ENCODE measurements at regions not wholly inside any gene's neighbourhood (a gene's known extent, or its start where the extent isn't known, plus 50 kb on each side); places are given as distances from the start of the nearest gene placed in this dataset.
"Not testable (repeated sequence)": the region's sequence is repeated elsewhere in the genome, so short reads cannot be mapped to it uniquely, and the experiment has no call there.

- FAIRE-seq (no peak), DNase-seq (ENCODE audit: insufficient read length) (no peak)
- TF ChIP-seq POLR2AphosphoS5 (IDR thresholded peaks at IDR 0.05; ENCODE audit: low read depth, low read length), result no peak
- TF ChIP-seq TAF1 (IDR thresholded peaks at IDR 0.05; ENCODE audit: borderline replicate concordance, low read depth, low read length), result no peak
- no peak for TF ChIP-seq POLR2A (IDR thresholded peaks at IDR 0.05; ENCODE audit: low read depth, low read length)
Observed at GRCh38 chr4:29085748-29086147, 1634.4 kb upstream of the PCDH7 start.

- FAIRE-seq (no peak), DNase-seq (ENCODE audit: insufficient read length) (no peak)
- TF ChIP-seq POLR2AphosphoS5 (IDR thresholded peaks at IDR 0.05; ENCODE audit: low read depth, low read length), result no peak
- no peak for TF ChIP-seq POLR2A (IDR thresholded peaks at IDR 0.05; ENCODE audit: low read depth, low read length)
- TF ChIP-seq TAF1 (IDR thresholded peaks at IDR 0.05; ENCODE audit: borderline replicate concordance, low read depth, low read length), result no peak
Observed at GRCh38 chr4:29104694-29105093, 1615.5 kb upstream of the PCDH7 start.

- TF ChIP-seq POLR2A (IDR thresholded peaks at IDR 0.05; ENCODE audit: low read depth, low read length), result no peak
- TF ChIP-seq POLR2AphosphoS5 (IDR thresholded peaks at IDR 0.05; ENCODE audit: low read depth, low read length), result no peak
- no peak for TF ChIP-seq TAF1 (IDR thresholded peaks at IDR 0.05; ENCODE audit: borderline replicate concordance, low read depth, low read length)
- DNase-seq (ENCODE audit: insufficient read length) (no peak), FAIRE-seq (no peak)
Observed at GRCh38 chr4:29113960-29114359, 1606.2 kb upstream of the PCDH7 start.

DNA sequence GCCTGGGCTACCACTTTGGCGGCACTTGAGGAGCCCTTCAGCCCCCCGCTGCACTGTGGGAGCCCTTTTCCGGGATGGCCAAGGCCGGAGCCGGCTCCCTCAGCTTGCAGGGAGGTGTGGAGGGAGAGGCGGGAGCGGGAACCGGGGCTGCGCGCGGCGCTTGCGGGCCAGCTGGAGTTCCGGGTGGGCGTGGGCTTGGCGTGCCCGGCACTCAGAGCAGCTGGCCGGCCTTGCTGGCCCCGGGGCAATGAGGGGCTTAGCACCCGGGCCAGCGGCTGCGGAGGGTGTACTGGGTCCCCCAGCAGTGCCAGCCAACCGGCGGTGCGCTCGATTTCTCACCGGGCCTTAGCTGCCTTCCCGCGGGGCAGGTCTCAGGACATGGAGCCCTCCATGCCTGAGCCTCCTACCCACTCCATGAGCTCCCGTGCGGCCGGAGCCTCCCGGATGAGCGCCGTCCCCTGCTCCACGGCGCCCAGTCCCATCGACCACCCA, 1602.9 kb upstream of the PCDH7 start:
- FAIRE-seq; DNase-seq (ENCODE audit: insufficient read length): not testable (repeated sequence)

- TF ChIP-seq POLR2A (IDR thresholded peaks at IDR 0.05; ENCODE audit: low read depth, low read length), result no peak
- TF ChIP-seq TAF1 (IDR thresholded peaks at IDR 0.05; ENCODE audit: borderline replicate concordance, low read depth, low read length), result no peak
- no peak for TF ChIP-seq POLR2AphosphoS5 (IDR thresholded peaks at IDR 0.05; ENCODE audit: low read depth, low read length)
- FAIRE-seq, result no peak
Observed at GRCh38 chr4:29121586-29121985, 1598.6 kb upstream of the PCDH7 start.

GRCh38 chr4:29128810-29129209, 1591.4 kb upstream of the PCDH7 start:
- TF ChIP-seq TAF1 (IDR thresholded peaks at IDR 0.05; ENCODE audit: borderline replicate concordance, low read depth, low read length) (no peak), POLR2A (IDR thresholded peaks at IDR 0.05; ENCODE audit: low read depth, low read length) (no peak), POLR2AphosphoS5 (IDR thresholded peaks at IDR 0.05; ENCODE audit: low read depth, low read length) (no peak)
- no peak for DNase-seq (ENCODE audit: insufficient read length)
- FAIRE-seq, result no peak

More at GRCh38 chr4:29121586-29121985, 1598.6 kb upstream of the PCDH7 start:
- no peak for DNase-seq (ENCODE audit: insufficient read length)

- no peak for DNase-seq (ENCODE audit: insufficient read length)
- no peak for FAIRE-seq
- TF ChIP-seq POLR2A (IDR thresholded peaks at IDR 0.05; ENCODE audit: low read depth, low read length) (no peak), POLR2AphosphoS5 (IDR thresholded peaks at IDR 0.05; ENCODE audit: low read depth, low read length) (no peak), TAF1 (IDR thresholded peaks at IDR 0.05; ENCODE audit: borderline replicate concordance, low read depth, low read length) (no peak)
Observed at GRCh38 chr4:29131304-29131703, 1588.9 kb upstream of the PCDH7 start.

DNA sequence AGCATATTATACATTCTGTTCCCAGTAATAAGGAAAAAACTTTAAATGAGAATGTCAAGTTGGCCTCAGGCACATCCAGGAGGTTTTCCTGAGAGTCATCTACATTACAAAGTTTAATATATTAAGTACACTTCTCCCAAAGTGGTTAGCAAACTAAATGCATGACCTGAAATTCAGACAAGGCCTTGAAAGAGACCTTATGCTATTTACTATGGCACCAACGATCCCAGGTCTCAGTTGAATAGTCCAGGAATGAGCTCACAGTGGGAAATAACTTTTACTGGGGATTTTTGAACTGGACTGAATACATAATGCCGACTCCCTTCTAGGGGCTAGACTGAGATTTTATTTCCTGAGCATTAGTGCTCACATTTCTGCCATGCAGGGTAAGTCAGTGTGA, 1577.5 kb upstream of the PCDH7 start:
- FAIRE-seq, result no peak
- no peak for TF ChIP-seq TAF1 (IDR thresholded peaks at IDR 0.05; ENCODE audit: borderline replicate concordance, low read depth, low read length)
- no peak for TF ChIP-seq POLR2A (IDR thresholded peaks at IDR 0.05; ENCODE audit: low read depth, low read length)
- TF ChIP-seq POLR2AphosphoS5 (IDR thresholded peaks at IDR 0.05; ENCODE audit: low read depth, low read length), result no peak
- no peak for DNase-seq (ENCODE audit: insufficient read length)

DNA sequence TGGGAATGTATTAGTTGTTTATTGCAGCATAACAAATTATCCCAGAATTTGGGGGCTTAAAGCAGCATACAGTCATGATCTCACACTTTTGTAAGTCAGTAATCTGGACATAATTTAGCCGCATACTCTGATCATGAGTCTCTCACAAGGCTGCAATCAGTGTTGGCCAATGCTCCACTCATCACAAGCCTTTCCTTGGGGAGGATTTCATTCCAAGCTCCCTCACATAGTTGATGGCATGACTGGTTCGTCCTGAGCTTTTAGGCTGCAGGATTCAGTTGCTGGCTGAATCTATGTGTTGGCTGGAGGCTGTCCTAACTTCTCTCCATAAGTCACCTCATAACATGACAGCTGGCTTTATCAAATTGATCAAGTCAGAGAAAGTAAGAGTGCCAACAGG, 1568.6 kb upstream of the PCDH7 start:
- no peak for TF ChIP-seq TAF1 (IDR thresholded peaks at IDR 0.05; ENCODE audit: borderline replicate concordance, low read depth, low read length)
- no peak for TF ChIP-seq POLR2A (IDR thresholded peaks at IDR 0.05; ENCODE audit: low read depth, low read length)
- no peak for TF ChIP-seq POLR2AphosphoS5 (IDR thresholded peaks at IDR 0.05; ENCODE audit: low read depth, low read length)
- FAIRE-seq (no peak), DNase-seq (ENCODE audit: insufficient read length) (no peak)

DNA sequence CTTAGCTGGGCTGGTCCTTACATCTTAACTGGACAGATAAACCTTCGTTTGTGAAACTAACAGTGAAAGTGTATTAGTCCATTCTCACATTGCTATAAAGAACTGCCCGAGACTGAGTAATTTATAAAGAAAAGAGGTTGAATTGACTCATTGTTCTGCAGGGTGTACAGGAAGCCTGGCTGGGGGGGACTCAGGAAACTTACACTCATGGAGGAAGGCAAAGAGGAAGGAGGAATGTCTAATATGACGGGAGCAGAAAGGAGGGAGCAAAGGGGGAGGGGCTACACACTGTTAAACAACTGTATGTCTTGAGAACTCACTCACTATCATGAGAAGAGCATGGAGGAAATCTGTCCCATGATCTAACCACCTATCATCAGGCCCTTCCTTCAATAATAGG, 1566.5 kb upstream of the PCDH7 start:
- TF ChIP-seq POLR2AphosphoS5 (IDR thresholded peaks at IDR 0.05; ENCODE audit: low read depth, low read length) (no peak), POLR2A (IDR thresholded peaks at IDR 0.05; ENCODE audit: low read depth, low read length) (no peak), TAF1 (IDR thresholded peaks at IDR 0.05; ENCODE audit: borderline replicate concordance, low read depth, low read length) (no peak)
- no peak for FAIRE-seq
- no peak for DNase-seq (ENCODE audit: insufficient read length)

GRCh38 chr4:29175291-29175690, 1544.9 kb upstream of the PCDH7 start:
- TF ChIP-seq TAF1 (IDR thresholded peaks at IDR 0.05; ENCODE audit: borderline replicate concordance, low read depth, low read length), result no peak
- FAIRE-seq, result no peak
- no peak for DNase-seq (ENCODE audit: insufficient read length)

DNA sequence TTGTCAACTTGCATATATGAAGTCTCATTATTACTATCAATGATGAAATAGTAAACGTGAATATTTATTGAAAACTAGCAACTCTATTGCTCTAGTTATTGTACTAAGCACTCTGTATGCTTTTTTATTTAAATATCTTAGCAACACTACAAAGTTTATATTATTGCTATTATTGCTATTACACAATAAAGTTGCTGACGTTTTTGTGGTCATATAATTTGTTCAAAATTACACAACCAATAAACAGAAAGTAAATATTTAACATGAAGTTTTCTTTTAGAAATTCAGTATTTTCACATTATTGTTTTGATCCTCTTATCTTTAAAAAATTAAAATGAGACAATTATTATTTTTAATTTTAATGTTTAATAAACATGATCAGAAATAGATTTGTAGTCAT, 1521.1 kb upstream of the PCDH7 start:
- DNase-seq (ENCODE audit: insufficient read length) (no peak), FAIRE-seq (no peak)
- TF ChIP-seq TAF1 (IDR thresholded peaks at IDR 0.05; ENCODE audit: borderline replicate concordance, low read depth, low read length) (no peak), POLR2A (IDR thresholded peaks at IDR 0.05; ENCODE audit: low read depth, low read length) (no peak)

DNA sequence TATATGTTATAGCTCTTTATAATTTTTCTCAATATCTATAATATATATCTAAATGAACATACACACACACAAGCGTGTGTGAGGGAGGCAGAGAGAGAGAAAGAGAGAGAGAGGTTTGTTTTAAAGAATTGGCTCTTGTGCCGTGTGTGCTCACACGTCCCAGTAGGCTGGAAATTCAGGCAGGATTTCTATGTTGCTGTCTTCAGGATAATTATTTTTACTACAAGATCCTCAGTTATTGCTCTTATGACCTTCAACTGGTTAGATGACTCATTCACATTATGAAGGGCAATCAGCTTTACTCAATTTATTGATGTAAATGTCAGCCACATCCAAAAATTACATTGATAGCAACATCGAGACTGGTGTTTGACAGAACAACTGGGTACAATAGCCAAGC, 1520.7 kb upstream of the PCDH7 start:
- TF ChIP-seq TAF1 (IDR thresholded peaks at IDR 0.05; ENCODE audit: borderline replicate concordance, low read depth, low read length) (no peak), POLR2AphosphoS5 (IDR thresholded peaks at IDR 0.05; ENCODE audit: low read depth, low read length) (no peak), POLR2A (IDR thresholded peaks at IDR 0.05; ENCODE audit: low read depth, low read length) (no peak)
- no peak for DNase-seq (ENCODE audit: insufficient read length)
- FAIRE-seq, result no peak
